ENCODE measurements at regions not wholly inside any gene's neighbourhood (a gene's known extent, or its start where the extent isn't known, plus 50 kb on each side); places are given as distances from the start of the nearest gene placed in this dataset.

DNA sequence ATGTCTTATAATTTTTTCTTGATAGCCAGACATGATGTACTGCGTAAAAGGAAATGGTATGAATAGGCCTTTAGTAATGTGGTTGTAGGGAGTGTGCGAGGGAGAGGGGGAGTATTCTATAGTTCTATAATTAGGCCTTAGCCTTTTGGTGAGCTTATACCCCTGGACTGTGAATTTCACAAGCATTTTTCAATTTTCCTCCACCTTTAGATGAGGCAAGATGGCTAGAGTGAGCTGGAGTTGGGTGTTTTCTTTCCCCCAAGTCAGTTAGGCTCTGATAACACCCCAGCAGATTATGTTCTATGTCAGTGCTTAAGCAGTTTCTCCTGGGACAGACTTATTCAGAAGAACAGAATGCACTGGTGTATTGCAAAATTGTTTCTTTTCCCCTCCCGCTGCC is 210.2 kb upstream of the NPY2R start:
- TF ChIP-seq, protein P1, sequence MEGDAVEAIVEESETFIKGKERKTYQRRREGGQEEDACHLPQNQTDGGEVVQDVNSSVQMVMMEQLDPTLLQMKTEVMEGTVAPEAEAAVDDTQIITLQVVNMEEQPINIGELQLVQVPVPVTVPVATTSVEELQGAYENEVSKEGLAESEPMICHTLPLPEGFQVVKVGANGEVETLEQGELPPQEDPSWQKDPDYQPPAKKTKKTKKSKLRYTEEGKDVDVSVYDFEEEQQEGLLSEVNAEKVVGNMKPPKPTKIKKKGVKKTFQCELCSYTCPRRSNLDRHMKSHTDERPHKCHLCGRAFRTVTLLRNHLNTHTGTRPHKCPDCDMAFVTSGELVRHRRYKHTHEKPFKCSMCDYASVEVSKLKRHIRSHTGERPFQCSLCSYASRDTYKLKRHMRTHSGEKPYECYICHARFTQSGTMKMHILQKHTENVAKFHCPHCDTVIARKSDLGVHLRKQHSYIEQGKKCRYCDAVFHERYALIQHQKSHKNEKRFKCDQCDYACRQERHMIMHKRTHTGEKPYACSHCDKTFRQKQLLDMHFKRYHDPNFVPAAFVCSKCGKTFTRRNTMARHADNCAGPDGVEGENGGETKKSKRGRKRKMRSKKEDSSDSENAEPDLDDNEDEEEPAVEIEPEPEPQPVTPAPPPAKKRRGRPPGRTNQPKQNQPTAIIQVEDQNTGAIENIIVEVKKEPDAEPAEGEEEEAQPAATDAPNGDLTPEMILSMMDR (conservative IDR thresholded peaks at IDR 0.05; ENCODE audit: low read length), result no peak
- no peak for TF ChIP-seq EZH2phosphoT487 (IDR thresholded peaks at IDR 0.05; ENCODE audit: borderline replicate concordance)

Measured in Loucy (cell line).